Natural killer cell (primary cell): ENCODE measurements at regions not wholly inside any gene's neighbourhood (a gene's known extent, or its start where the extent isn't known, plus 50 kb on each side); places are given as distances from the start of the nearest gene placed in this dataset.

Experiments used
- ATAC-seq, 3 donors: fragments of 150-1000 bp in 2 of 3; fragments of 200-7000 bp in 1 of 3; cut with Tn5 transposase; 1 replicate in 1 of 3; 2 replicates in 2 of 3; pipeline ENCODE4 v1.10.0; 2021; ENCODE audit warnings: mild to moderate bottlenecking in 2 of 3, moderate library complexity in 2 of 3
- DNase-seq, 2 donors: peaks; one replicate each; pipeline versions ENCODE4 v3.0.0 to v3.0.0-alpha.2; 2013 to 2021; ENCODE audit warnings: mixed read lengths in 1 of 2
- H3K27ac ChIP-seq: one replicate; pipeline ENCODE4 v1.5.1; 2013; ENCODE audit warnings: mild to moderate bottlenecking, low read length
- H3K27me3 ChIP-seq: one replicate; pipeline ENCODE4 v1.6.1; 2013; ENCODE audit warnings: low read length; ENCODE audit not compliant: control insufficient read depth, insufficient read depth
- H3K36me3 ChIP-seq: one replicate; pipeline ENCODE4 v1.6.1; 2013; ENCODE audit warnings: low read length; ENCODE audit not compliant: control insufficient read depth, insufficient read depth
- H3K4me1 ChIP-seq: one replicate; pipeline ENCODE4 v1.6.1; 2013; ENCODE audit warnings: low read length; ENCODE audit not compliant: control insufficient read depth, insufficient read depth
- H3K4me3 ChIP-seq: one replicate; pipeline ENCODE4 v1.5.1; 2013; ENCODE audit warnings: low read length
- H3K9me3 ChIP-seq: one replicate; pipeline ENCODE4 v1.6.1; 2013; ENCODE audit warnings: low read length; ENCODE audit not compliant: control insufficient read depth, insufficient read depth
- H3K27ac Mint-ChIP-seq, 2 donors: one replicate each; pipeline ENCODE4 v1.8.0; 2022; ENCODE audit warnings: mild to moderate bottlenecking in 2 of 2, mixed read lengths in 2 of 2, moderate library complexity in 1 of 2
- H3K27me3 Mint-ChIP-seq, 2 donors: one replicate each; pipeline ENCODE4 v1.8.0; 2022; ENCODE audit warnings: low read depth in 2 of 2, mixed read lengths in 2 of 2
- H3K36me3 Mint-ChIP-seq: one replicate; pipeline ENCODE4 v1.8.0; 2022; ENCODE audit warnings: mixed read lengths
- H3K4me1 Mint-ChIP-seq, 2 donors: one replicate each; pipeline ENCODE4 v1.8.0; 2022; ENCODE audit warnings: mixed read lengths in 2 of 2
- H3K4me3 Mint-ChIP-seq: one replicate; pipeline ENCODE4 v1.8.0; 2022; ENCODE audit warnings: mild to moderate bottlenecking, moderate library complexity, mixed read lengths
- H3K9me3 Mint-ChIP-seq, 2 donors: one replicate each; pipeline ENCODE4 v1.8.0; 2022; ENCODE audit warnings: mixed read lengths in 2 of 2
- WGBS: methylation state at CpG from one replicate; pipeline ENCODE4 v1.1.7; 2013; ENCODE audit warnings: missing lambda C conversion rate; ENCODE audit not compliant: insufficient coverage; 5-methylcytosine and 5-hydroxymethylcytosine counted together
- intact Hi-C: fragments of 100-400 bp; cut with micrococcal nuclease; formaldehyde crosslinking; loops from one replicate; pipeline ENCODE4 v1.14.2; 2022
- TF ChIP-seq, protein P1 (sequence below): fragments of 200-600 bp; IDR thresholded peaks from one replicate; pipeline ENCODE4 v1.8.0; 2022; ENCODE audit warnings: antibody characterized with exemption

DNA sequence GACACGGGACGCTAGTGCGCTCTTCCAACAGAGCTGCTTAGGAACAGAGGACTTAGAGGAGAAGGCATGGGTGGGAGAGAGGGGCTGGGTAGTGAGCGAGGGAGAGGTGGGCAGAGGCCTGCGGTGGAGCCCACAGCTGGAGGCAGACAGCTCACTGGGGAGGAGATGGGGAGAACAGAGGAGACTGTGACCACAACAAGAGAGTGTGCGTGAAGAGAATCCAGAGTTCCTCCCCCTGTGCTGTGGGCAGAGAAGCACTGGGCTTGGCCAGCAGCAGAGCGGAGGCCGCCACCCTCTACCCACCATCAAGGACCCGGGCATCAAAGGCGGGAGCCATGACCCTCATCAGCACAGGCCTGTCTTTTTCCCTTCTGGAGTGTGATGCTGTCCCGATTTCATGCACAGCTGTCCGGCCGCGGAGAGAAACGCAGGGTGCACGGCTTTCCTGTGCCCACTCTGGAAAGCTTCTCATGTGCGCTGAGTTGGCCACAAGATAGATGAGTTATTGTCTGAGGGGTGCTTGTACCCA is 228.3 kb upstream of the IRX4 start:
- TF ChIP-seq, protein P1, sequence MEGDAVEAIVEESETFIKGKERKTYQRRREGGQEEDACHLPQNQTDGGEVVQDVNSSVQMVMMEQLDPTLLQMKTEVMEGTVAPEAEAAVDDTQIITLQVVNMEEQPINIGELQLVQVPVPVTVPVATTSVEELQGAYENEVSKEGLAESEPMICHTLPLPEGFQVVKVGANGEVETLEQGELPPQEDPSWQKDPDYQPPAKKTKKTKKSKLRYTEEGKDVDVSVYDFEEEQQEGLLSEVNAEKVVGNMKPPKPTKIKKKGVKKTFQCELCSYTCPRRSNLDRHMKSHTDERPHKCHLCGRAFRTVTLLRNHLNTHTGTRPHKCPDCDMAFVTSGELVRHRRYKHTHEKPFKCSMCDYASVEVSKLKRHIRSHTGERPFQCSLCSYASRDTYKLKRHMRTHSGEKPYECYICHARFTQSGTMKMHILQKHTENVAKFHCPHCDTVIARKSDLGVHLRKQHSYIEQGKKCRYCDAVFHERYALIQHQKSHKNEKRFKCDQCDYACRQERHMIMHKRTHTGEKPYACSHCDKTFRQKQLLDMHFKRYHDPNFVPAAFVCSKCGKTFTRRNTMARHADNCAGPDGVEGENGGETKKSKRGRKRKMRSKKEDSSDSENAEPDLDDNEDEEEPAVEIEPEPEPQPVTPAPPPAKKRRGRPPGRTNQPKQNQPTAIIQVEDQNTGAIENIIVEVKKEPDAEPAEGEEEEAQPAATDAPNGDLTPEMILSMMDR: no peak
- Histone ChIP-seq H3K4me1 (no peaks in the 10 kb centered on the region), H3K36me3 (no peaks in the 10 kb centered on the region), H3K27ac (no peak overlapping the region), H3K9me3 (no peaks in the 10 kb centered on the region), H3K4me3 (no peak overlapping the region), H3K27me3 (no peaks in the 10 kb centered on the region)
- ATAC-seq: peak in 1 of 3 donors; percentile 11
- Mint-ChIP-seq H3K9me3 (no peaks in the 10 kb centered on the region), H3K27ac (no peak overlapping the region), H3K4me3 (no peak overlapping the region), H3K27me3 (peaks cover 0 to 2% of the 10 kb centered on the region in 2 donors), H3K4me1 (no peaks in the 10 kb centered on the region), H3K36me3 (no peaks in the 10 kb centered on the region)
- no peak for DNase-seq
- intact Hi-C loops: no loop called here
- WGBS: 89% methylated on average over 17 of the region's 17 CpGs

DNA sequence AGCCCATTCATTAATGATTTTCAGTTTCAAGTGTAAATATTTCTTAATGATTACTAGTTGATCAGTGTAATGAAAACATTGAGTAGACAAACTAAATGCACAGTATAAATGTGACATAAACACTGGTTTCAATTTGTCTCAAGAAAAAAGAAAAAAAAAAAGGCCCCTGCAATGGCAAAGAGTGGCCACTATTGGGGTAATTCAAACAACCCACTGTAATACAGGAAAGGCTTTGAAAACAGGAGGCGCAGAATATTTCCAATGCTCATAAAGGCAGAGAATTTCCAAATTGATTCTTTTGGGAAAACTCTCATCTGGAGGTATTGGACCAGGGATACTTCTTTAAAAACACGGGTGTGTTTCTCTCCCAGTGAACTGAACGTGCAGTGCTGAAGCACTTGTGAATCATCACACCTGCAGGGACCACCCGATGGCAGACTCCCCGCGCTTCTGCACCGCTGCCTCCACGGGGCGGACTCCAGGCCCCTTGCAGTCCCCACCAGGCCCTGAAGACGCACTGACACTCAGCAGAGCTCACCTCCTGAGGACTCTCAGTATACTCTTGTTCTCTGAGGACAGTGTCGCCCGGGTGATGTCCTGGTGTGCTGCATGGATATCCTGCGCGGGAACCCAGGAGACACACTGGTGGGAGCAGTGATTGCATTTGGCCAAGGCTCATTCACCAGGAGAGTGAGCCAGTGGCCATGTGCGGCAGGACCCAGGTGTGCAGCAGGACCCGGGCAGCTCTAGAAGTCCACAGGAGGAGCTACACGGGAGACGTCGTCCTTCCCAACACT is 227.6 kb upstream of the IRX4 start:
- ATAC-seq: no peak
- no peak overlapping the region for H3K27ac ChIP-seq

DNA sequence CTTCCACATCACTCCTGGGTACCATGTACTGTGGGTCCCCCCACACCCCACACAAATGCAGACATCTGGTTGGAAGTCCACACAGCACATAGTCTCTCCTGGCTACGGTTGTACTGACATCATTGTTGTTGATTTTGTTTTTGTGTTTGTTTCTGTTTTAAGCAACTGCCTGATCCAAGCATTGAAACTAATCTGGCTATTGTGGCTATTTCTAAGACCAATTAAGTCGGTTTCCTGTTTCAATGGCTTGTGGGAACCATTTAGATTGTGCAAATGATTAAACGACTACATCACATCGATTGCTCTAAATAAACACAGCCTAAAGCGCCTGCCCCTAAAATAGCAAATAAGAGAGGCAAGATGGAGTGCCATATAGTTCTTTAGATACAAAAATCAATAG is 226.8 kb upstream of the IRX4 start:
- DNase-seq (no peak), ATAC-seq (peak in 1 of 3 donors; percentile 25)
- Mint-ChIP-seq H3K27ac (no peak overlapping the region), H3K27me3 (peaks cover 0 to 2% of the 10 kb centered on the region in 2 donors), H3K4me3 (no peak overlapping the region), H3K9me3 (no peaks in the 10 kb centered on the region), H3K36me3 (no peaks in the 10 kb centered on the region), H3K4me1 (no peaks in the 10 kb centered on the region)
- H3K27ac ChIP-seq: no peak overlapping the region
- TF ChIP-seq, protein P1: no peak
- 60% methylated on average over 3 of the region's 5 CpGs for WGBS
- H3K36me3 ChIP-seq: no peaks in the 10 kb centered on the region
- H3K9me3 ChIP-seq: no peaks in the 10 kb centered on the region
- H3K4me1 ChIP-seq: no peaks in the 10 kb centered on the region
- no peaks in the 10 kb centered on the region for H3K27me3 ChIP-seq
- H3K4me3 ChIP-seq: no peak overlapping the region
- intact Hi-C loops: no loop called here

More for the DNA sequence above, 227.6 kb upstream of the IRX4 start:
- H3K9me3 Mint-ChIP-seq: no peaks in the 10 kb centered on the region
- H3K36me3 ChIP-seq: no peaks in the 10 kb centered on the region
- 86% methylated on average over 19 of the region's 19 CpGs for WGBS
- intact Hi-C loops: no loop called here
- no peak for DNase-seq
- TF ChIP-seq, protein P1: no peak
- H3K27me3 Mint-ChIP-seq: peaks cover 0 to 2% of the 10 kb centered on the region in 2 donors
- no peaks in the 10 kb centered on the region for H3K27me3 ChIP-seq
- no peaks in the 10 kb centered on the region for H3K9me3 ChIP-seq
- no peaks in the 10 kb centered on the region for H3K4me1 Mint-ChIP-seq
- no peak overlapping the region for H3K4me3 ChIP-seq
- H3K4me1 ChIP-seq: no peaks in the 10 kb centered on the region
- no peaks in the 10 kb centered on the region for H3K36me3 Mint-ChIP-seq
- no peak overlapping the region for H3K4me3 Mint-ChIP-seq
- H3K27ac Mint-ChIP-seq: no peak overlapping the region
